Activated naive CD4-positive, alpha-beta T cell (primary cell): ENCODE measurements at regions not wholly inside any gene's neighbourhood (a gene's known extent, or its start where the extent isn't known, plus 50 kb on each side); places are given as distances from the start of the nearest gene placed in this dataset.
"Not testable (repeated sequence)": the region's sequence is repeated elsewhere in the genome, so short reads cannot be mapped to it uniquely, and the experiment has no call there.

Experiments
- DNase-seq, 4 experiments: peaks; one replicate each; lab custom pipeline; 2025; lab: John Stamatoyannopoulos, UW

DNA sequence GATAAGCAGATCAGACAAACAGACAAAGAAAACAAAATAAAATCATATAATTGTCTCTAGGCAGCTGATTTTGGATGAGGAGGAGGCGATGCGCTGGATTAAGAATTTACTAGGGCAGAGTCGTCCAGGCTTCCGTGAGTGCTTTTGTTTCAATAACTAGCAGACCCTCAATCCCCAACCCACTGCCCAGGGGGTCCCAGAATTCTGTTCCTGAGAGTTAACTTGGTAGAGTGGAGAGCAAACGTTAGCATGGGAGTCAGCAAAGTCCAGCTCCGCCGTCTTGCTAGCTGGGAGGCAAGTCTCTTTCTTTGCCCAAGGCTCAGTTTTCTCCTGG lies 95.5 kb upstream of the TBX5 start:
- DNase-seq: no peak

DNA sequence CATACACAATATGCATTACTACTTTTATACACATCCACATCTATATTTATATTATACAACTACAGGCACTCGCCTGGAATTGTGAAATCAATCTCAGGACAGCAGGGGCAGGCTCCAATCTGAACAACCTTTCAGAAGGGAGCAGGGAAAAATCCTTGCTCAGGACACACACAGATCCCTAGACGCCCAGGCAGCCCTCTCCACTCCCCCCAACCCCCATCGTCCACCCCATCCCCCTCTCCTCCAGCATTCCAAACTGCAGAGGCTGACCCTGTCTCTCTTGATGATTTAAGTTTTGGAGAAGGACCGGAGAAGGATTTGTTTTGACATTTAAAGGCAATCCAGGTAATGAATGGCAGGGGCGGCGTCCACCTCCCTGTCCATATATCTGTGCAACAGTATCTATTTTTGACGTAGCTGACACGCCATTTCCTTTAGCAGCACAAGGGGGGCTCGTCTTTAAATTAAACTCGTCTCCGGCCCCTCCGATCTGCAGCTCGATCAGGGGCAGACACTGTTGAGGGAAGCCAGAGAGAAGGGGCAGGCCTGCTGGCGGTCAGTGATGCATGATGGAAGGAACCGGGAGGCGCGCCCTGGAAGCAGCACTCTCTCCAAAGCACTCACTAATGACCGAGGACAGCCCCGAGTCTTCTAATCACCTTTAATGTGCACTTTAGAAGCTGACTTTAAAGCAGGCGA lies 95.0 kb upstream of the TBX5 start:
- no peak for DNase-seq

GRCh38 chr12:114500131-114500530 lies 94.2 kb upstream of the TBX5 start:
- DNase-seq: no peak

GRCh38 chr12:114499338-114499737 lies 93.4 kb upstream of the TBX5 start:
- DNase-seq: no peak

- DNase-seq: no peak
Observed at GRCh38 chr12:114491916-114492315, 86.0 kb upstream of the TBX5 start.

GRCh38 chr12:114484822-114485459 lies 79.0 kb upstream of the TBX5 start:
- DNase-seq: not testable (repeated sequence)

GRCh38 chr12:114483996-114484395 lies 78.1 kb upstream of the TBX5 start:
- no peak for DNase-seq

DNA sequence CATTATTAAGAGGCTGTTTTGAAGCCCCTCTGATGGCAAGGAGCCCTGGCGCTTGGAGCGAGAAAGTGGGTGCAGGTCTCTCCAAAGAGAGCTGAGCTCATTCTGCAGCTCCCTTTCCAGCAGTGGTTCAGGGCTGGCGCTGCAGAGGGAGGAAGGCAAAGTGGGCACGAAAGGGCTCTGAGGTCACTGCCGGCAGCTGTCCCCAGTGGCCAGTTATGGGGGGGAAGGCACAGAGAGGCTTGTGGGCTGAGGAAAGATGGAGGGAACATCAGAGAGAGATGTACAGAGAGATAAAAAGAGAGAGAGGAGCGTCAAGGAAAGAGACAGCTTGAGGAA lies 75.2 kb upstream of the TBX5 start:
- no peak for DNase-seq

DNA sequence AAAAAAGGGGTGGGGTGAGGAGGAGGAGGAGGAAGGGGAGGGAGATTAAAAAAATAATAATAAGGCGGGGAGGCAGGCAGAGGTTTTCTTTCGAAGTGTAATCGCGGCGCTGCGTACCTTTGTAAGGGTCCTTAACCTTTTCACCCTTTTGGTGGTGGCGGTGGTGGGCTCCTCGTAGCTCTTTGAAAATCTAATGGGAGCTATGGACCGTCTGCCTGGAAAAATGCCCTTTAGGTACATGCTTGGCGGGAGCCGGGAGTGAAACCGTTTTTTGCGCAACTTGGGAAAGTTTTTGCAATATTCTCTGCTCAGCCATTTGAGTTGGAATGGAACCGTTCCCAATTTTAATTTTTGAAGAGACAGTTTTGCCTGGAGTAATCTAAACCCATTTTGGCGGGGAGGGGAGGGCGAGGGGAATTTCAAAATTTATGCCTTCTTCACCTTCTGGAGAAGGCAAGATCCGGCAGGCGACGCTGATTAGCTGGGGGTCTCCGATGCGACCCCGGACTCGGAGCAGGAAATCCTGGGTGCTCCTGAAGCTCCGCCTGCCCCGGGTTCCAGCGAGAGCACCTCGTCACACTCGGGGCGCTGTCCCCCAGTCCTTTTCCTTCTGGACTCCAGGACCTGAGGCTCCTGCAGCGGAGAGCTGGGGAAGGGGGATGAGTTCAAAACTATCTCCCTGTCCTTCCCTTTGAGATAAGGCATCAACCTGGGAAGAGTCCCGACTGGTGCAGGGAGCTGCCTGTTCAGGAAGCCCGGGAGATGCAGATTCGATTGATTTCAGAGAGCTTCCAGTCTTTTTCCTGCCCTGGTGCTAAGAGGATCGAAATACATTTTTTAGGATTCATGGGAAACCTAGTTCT lies 74.6 kb upstream of the TBX5 start:
- DNase-seq: no peak

DNA sequence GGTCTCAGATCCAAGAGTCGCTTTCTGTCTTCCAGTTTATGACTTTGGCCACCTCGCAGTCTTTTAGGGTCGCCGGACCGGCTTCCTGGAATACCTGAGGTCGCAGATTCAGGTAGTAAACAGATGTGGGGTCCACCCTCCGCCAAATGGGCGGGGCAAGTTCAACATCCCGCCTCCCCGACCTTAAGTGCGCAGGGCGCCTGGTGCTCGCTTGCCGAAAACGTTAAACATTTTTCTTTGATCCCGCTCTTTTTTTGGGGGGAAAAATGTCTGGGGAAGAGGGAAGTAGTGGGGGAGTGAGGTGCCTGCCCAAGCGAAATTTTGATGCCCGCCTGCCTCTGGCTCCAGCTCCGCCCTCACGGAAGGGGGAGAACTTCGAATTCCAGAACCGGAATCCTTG lies 73.9 kb upstream of the TBX5 start:
- no peak for DNase-seq

DNA sequence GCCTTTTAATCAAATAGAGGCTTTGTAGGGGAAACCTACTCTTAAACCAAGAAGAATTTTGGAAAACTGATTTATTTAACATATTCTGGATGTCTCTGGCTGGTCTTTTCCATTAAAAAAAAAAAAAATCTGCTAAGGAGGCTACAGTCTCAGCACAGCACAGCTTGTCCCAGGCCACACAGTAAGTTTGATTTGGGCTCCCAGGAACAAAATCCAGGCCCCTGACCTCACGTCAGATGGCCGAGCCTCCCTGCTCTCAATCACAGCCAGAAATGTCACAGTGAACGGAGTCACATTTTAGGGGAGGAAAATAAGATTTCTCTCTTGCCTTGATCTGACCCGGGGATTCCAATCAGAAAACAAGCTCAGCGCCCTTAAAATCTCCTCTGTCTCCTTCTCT lies 72.9 kb upstream of the TBX5 start:
- no peak for DNase-seq

GRCh38 chr12:114477989-114478395 lies 72.0 kb upstream of the TBX5 start:
- no peak for DNase-seq

DNA sequence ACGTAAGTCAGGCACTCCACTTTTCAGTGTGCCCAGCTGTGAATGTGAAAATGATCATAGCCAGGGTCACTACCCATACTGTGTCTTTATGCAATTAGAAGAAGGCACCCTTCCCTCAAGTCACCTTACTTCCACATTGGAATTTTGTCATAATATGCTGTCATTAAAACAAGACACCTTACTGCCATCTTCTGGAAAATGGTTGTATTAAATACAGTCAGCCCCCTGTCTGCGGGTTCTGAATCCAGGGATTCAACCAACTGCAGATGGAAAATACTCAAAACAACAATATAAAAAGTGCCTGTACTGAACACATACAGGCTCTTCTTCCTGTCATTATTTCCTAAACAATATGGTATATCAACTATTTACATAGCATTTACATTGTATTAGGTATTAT lies 70.2 kb upstream of the TBX5 start:
- no peak for DNase-seq

GRCh38 chr12:114473717-114474116 lies 67.8 kb upstream of the TBX5 start:
- no peak for DNase-seq

GRCh38 chr12:114473018-114473417 lies 67.1 kb upstream of the TBX5 start:
- no peak for DNase-seq

DNA sequence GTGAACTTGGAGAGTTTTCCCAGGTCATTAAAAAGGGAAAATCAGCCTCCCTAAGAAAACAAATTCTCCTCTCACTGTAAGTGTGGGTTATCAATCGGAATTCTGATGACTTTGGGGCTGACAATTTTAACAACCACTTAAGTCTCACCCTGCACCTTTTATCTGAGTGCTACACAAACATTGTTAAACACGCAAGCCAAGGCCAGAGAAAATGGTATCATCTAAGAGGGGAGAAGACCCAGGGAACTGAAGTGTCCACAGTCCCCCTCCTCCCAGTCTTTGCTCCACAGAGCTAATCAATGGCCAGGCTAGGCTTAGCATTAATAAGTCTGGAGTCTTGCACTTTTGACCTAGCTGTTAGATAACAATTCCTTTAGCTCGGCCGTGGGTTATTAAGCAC lies 51.7 kb upstream of the TBX5 start:
- no peak for DNase-seq
